ENCODE measurements at regions not wholly inside any gene's neighbourhood (a gene's known extent, or its start where the extent isn't known, plus 50 kb on each side); places are given as distances from the start of the nearest gene placed in this dataset. TPM values are rescaled to one million over a fixed set of nuclear protein-coding genes. Genes with fewer than 3 reads are reported as not detected.

DNA sequence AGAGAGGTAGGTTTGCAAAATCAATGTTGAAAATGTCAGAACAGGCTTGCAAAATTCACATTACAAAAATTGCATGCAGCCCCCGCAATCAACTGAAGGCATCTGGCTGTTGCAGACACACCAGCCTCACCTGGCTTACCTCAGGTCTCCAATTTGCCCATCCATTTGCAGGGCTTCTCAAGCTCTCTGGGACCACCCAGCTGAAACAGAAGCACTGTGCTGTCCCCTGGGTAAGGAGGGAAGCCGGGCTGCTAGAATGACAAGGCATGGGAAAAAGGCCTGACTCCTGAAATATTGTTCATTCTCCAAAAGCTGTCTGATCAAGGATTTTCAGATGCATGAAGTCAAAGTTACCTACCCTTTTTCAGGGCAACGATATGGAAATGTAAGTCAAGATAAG, 52.6 kb upstream of the CD93 start:
- ATAC-seq (no peak), DNase-seq (no peak)
- Histone ChIP-seq H3K27ac (no peak overlapping the region), H3K4me3 (no peak overlapping the region), H3K36me3 (replicated peaks in 1 of 2; ENCODE audit: insufficient read depth in 1 of 2, low read depth in 2 of 2) (no peaks in the 10 kb centered on the region), H3K4me1 (no peaks in the 10 kb centered on the region), H3K9me3 (no peaks in the 10 kb centered on the region), H3K27me3 (no peaks in the 10 kb centered on the region)
- intact Hi-C loops (cut with DNase I), result no loop called here
- TF ChIP-seq, protein P1, sequence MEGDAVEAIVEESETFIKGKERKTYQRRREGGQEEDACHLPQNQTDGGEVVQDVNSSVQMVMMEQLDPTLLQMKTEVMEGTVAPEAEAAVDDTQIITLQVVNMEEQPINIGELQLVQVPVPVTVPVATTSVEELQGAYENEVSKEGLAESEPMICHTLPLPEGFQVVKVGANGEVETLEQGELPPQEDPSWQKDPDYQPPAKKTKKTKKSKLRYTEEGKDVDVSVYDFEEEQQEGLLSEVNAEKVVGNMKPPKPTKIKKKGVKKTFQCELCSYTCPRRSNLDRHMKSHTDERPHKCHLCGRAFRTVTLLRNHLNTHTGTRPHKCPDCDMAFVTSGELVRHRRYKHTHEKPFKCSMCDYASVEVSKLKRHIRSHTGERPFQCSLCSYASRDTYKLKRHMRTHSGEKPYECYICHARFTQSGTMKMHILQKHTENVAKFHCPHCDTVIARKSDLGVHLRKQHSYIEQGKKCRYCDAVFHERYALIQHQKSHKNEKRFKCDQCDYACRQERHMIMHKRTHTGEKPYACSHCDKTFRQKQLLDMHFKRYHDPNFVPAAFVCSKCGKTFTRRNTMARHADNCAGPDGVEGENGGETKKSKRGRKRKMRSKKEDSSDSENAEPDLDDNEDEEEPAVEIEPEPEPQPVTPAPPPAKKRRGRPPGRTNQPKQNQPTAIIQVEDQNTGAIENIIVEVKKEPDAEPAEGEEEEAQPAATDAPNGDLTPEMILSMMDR (IDR thresholded peaks at IDR 0.05), result no peak
- no peak for TF ChIP-seq POLR2A (IDR thresholded peaks at IDR 0.05)
- WGBS, 2 donors, result 74 to 75% methylated on average over 3 of the region's 3 CpGs

DNA sequence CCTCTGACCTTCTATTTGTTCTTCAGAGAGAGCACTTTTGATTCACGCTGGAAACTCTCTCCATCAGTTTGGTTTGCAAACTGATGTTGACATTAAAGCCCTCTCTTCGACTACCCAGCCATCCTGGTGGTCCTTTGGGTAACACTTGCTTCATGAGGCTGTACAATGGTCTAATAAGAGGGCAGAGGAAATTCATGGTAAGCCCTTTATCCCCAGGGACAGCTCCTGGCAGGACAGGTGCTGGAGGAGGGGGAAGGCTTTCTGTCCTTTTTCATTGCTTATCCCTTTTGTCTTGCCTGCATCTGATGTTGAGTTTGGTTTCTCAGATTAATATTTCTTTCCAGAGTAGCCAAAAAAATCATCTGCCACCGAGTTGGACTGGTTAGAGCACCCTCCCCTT, 52.1 kb upstream of the CD93 start:
- TF ChIP-seq POLR2A (IDR thresholded peaks at IDR 0.05), result no peak
- TF ChIP-seq, protein P1 (IDR thresholded peaks at IDR 0.05), result no peak
- intact Hi-C loops (cut with DNase I), result no loop called here
- WGBS, 2 donors, result 53 to 61% methylated on average over 3 of the region's 3 CpGs

DNA sequence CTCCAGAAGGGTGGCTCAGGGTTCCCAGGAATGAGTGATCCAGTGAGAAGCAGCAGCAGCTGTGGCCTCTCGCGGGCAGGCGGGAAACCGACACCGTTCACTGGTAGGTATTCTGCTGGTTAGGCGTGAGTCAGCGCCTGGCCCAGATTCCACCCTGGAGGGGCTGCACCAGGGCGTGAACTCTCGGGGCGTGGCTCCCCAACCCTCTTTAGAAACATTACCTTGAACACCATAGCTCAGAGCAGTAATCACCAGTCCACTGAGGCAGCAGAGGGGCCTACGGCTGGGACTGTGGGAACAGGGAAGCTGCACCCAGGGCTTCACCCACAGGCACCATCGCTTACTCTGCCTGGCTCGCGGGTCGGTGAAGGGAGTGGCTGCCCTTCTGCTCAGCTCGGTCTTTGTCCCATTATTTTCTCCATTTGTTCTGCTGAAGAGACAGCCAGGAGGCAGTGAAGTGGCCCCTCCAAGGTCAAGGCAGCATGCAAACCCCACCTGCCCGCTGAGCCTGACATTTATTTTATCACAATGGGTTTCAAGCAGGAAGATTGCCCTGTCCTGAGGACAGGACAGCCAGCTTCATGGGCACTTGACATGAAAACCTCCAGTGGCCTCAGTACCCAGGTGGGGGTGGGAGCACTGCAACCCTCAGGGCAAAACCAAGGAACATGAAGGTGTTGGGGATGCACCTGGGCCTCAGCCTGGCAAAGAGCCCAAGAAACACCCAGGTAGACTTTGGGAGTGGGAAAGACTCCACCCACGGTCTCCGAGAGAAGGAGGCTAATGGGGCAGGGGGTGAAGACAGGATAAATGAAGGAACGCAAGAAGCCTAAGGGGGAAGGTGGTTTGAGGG, 51.0 kb upstream of the CD93 start:
- no peak overlapping the region for H3K27ac ChIP-seq
- no peaks in the 10 kb centered on the region for H3K4me1 ChIP-seq
- no peak overlapping the region for H3K4me3 ChIP-seq
- intact Hi-C loops (cut with DNase I), result no loop called here
- no peaks in the 10 kb centered on the region for H3K27me3 ChIP-seq
- DNase-seq (peak in 1 of 4 donors; percentile 8), ATAC-seq (no peak)
- H3K36me3 ChIP-seq (replicated peaks in 1 of 2; ENCODE audit: insufficient read depth in 1 of 2, low read depth in 2 of 2), result no peaks in the 10 kb centered on the region
- WGBS, 2 donors, result 87 to 91% methylated on average over 15 to 20 of the region's 20 CpGs
- H3K9me3 ChIP-seq, result no peaks in the 10 kb centered on the region
- TF ChIP-seq POLR2A (IDR thresholded peaks at IDR 0.05), result no peak
- TF ChIP-seq, protein P1 (IDR thresholded peaks at IDR 0.05), result no peak

More for the DNA sequence above, 52.1 kb upstream of the CD93 start:
- no peak for DNase-seq
- no peaks in the 10 kb centered on the region for H3K9me3 ChIP-seq
- ATAC-seq, result no peak
- no peaks in the 10 kb centered on the region for H3K4me1 ChIP-seq
- no peaks in the 10 kb centered on the region for H3K36me3 ChIP-seq (replicated peaks in 1 of 2; ENCODE audit: insufficient read depth in 1 of 2, low read depth in 2 of 2)
- H3K27me3 ChIP-seq, result no peaks in the 10 kb centered on the region
- no peak overlapping the region for H3K27ac ChIP-seq
- no peak overlapping the region for H3K4me3 ChIP-seq

DNA sequence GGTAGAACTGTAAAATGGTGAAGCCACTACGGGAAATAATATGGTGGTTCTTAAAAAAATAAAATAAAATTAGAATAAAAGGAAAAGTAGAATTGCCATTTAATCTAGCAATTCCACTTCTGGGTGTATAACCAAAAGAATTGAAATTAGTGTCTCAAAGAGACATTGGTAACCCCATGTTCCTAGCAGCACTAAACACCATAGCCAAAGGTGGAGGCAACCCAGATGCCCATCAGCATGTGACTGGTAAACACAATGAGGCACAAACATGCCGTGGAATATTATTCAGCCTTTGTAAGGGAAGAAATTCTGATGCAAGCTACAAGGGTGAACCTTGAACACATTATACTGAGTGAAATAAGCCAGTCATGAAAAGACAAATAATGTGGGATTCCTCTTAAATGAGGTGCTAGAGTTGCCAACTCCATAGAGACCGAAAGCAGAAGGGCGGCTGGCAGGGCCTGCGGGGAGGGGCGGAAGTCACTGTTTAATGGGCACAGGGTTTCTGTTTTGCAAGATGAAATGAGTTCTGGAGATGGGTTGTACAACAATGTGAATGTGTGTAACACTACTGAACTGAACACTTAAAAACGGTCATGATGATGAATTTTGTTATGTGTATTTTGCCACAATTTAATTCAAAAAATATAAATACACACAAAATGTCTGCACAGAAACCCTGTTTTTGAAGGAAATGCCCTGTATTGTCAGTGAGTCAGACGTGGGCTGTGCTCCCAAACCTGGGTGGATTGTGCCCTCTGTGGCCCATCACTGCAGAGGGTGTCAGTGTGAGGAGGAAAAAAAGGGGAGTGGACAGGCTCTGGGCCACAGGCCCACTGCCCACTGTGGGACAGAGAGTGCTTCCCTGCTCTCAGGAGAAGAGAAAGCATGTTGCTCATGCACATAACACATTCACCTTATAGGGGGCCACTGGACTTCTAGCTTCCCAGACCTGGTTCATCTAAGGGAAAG, 49.6 kb upstream of the CD93 start:
- intact Hi-C loops (cut with DNase I), result no loop called here
- DNase-seq (peak in 1 of 4 donors; percentile 9), ATAC-seq (no peak)
- 67 to 82% methylated on average over 8 of the region's 8 CpGs for WGBS, 2 donors
- TF ChIP-seq, protein P1 (IDR thresholded peaks at IDR 0.05), result no peak
- no peak for TF ChIP-seq POLR2A (IDR thresholded peaks at IDR 0.05)
- Histone ChIP-seq H3K4me3 (no peak overlapping the region), H3K27me3 (no peaks in the 10 kb centered on the region), H3K27ac (peak overlapping the region in 1 of 4 donors; percentile 22), H3K36me3 (replicated peaks in 1 of 2; ENCODE audit: insufficient read depth in 1 of 2, low read depth in 2 of 2) (no peaks in the 10 kb centered on the region), H3K9me3 (no peaks in the 10 kb centered on the region), H3K4me1 (no peaks in the 10 kb centered on the region)

Small RNAs in the stretch of these regions (small RNA-seq; reads per million reads assigned to genes)
- gene RNA5SP478, result not detected
